HG02610 (cell line): ENCODE measurements at regions not wholly inside any gene's neighbourhood (a gene's known extent, or its start where the extent isn't known, plus 50 kb on each side); places are given as distances from the start of the nearest gene placed in this dataset.
"Not testable (repeated sequence)": the region's sequence is repeated elsewhere in the genome, so short reads cannot be mapped to it uniquely, and the experiment has no call there.

Experiments
- ATAC-seq: cut with Tn5 transposase; IDR thresholded peaks from one replicate; pipeline ENCODE4 v1.9.1; 2021; ENCODE audit warnings: mild to moderate bottlenecking, moderate library complexity; ENCODE audit not compliant: unreplicated experiment

DNA sequence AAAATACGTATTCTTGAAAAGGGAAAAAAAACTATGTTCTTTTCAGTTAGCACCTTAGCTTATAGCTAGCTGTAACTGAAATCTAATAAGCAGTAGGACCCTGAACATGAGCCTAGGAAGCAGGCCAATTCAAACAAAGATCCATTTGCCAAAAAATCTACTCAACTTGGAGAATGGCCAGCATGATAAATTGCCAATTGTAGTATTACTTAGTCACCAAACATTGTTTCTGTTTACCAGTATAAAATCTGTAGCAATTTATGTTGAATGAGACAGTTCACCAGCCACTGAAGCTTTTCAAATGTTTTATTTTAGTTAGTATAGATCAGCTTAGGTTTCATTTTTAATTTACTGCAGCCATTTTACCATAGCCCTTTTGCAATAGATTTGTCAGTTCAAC lies 323.6 kb upstream of the DIPK2B start:
- ATAC-seq: no peak

DNA sequence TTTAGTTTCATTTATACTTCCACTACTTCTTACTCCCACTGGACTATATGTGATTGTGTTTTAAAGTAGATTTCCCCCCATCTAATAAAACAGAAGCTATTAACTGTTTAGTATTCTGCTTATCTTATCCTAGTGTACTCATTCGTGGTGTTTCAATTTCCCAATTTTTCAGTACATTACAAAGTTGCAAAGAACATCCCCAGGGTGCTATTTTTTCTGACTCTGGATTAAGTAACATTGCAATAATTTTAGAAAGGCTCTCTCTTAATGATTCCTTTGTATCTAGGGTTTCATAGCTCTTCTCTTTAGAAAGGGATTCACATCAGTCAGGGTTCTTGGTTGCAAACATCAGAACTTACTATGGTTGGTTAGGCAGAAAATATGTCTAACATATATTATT lies 317.9 kb upstream of the DIPK2B start:
- no peak for ATAC-seq

DNA sequence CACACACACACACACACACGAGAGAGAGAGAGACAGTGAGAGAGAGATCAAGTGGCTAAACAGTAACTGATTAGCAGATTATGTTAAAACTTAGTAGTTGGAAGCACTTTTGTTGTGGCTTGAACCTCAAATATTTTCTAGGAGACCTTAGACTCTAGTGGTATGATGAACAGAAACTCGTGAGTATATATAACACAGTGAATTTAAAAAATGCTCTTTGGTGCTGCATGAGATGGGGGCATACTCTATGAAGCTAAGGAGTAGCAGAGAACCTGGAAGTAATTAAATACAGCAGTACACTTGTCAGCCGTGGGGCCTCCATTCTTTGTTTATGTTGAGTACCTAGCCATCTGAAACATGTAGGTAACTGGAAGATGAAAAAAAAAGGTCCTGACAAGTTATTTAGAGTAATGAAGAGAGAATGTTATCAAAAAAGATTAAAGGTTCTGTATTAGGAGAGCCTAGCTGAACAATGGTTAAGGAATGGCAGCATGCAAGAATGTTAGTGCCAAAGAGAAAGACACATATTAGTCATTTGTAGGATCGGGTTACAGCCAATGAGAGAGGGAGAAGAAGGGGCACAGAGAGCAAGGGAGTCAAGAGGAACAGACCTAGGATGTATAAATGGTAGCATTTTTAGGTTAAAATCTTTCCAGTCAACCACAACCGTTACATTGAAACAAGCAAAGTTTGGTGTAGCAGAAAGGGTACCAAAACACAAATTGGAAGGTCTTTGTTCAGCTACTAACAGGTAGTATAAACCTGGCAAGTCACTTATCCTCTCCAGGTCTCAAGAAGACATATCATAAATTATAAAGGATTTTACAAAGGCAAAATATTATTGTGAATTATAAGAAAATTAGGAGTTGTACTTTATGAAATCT lies 316.7 kb upstream of the DIPK2B start:
- ATAC-seq: no peak

DNA sequence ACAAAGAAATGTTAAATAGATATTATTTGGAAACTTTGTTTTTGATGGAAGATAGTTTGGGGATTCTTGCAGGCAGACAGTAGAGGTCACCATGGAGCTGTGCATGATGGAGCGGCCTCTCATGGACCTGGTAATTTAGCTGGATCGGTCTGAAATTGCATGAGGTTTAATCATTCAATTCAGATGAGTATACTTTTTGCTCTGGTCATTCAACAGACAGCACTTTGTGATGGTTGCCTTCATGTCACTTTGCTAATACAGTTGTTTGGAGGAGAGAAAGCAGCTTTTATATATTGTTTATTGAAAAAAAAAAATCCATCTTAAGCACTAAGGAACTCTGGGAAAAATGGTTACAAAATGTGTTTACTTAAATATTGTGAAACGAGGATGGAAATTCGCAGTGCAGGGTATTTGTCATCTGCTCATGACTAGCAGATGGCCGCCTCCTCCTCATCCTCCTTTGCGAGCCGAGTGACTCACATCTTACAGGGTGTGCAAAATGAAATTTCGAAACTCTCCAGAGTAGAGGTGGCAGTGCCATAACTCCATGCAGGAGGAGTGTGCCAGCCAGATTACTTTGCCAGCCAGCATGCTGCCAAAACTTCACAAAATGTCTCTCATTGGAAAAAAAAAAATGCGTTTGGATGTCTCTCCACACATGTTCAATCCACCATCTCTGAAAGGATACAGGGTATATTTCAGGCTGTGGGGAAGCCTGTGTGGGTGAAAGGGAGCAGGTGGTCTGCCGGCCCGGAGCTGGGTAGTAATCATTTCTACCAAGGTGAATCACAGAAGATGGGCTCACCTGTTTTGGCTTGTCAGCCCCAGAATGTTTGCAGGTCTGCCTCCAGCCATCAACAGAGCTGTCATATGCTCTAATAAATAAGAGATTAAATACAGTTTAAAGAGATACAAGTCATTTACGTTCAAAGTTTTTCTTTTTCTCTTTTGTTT lies 314.9 kb upstream of the DIPK2B start:
- no peak for ATAC-seq

DNA sequence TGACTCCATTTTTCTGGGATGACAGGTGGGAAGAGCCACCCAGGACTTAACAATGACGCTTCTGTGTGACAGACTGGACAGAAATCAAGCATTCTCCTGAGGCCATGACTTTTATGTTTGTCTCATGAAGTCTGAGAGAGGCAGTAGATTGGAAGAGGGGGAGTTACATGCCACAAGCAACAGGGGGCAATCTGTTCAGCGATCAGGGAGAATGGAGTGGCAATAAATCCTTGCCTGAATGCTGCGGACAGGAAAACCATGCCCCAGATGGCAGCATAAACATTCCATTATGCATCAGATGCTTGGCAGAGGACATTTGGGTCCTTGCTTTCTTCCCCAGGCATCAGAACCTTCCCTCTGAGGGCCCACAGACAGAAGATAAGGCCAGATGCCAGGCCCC lies 312.4 kb upstream of the DIPK2B start:
- no peak for ATAC-seq

DNA sequence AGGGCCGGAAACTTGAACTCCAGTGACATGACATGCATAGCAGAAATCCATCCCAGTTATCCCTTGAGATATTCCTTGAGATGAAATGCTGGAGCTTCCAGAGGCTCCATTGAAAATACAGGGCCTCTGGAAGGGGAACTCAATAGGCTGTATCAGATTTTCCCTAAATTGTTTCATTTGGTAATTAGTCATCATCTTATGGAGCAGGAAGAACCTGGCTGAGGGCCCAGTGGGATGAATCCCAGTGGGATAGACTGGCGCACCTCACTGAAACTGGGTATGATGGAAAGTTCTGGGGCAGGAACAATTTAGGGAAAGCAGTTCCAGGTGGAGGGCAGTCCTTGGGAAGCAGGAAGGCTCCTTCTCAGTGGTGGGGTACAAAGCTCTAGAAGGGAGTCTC lies 307.8 kb upstream of the DIPK2B start:
- no peak for ATAC-seq

DNA sequence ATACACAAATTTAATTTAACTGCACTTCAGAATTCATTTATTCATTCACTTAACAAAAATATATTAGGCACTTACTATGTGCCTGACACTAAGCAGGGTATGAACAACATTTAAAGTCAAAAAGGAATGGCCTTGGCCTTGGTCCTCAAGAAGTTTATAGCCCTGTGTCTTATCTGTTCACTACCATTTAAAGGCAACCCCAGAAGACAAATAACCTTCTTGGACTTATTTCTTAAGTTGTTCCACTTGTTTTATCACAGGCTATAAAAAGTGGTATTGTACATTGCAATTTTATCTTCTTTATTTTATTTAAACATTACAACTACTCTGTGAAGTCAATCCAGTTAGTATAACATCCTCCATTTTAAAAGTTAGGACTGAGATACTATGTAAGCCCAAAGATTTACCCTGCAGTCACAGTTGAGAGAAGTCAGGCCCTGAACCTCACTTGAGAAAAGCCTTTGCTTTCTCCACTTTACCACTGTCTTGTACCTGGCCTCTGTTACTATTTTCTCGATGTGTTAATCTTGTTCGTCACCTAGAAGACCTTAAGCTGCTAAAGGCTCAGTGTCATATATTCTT lies 305.6 kb upstream of the DIPK2B start:
- no peak for ATAC-seq

DNA sequence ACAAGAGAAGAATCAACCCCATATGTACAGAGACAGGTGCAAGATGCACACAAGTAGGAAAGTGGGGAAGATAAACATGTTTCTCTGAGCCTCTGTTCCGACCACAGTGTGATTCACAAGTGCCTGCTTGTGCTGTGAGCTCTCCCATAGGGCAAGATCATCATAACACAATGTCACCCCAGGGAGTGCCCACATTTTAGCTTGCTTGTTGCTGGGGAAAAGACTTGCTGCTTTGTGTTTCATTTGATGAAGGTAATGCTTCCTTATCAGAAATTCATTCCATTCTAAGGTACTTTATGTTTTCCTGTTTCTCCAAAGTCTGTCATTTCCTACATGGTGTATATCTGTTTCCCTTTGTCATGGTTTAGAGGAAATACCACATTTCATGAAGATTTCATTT lies 304.5 kb upstream of the DIPK2B start:
- no peak for ATAC-seq

DNA sequence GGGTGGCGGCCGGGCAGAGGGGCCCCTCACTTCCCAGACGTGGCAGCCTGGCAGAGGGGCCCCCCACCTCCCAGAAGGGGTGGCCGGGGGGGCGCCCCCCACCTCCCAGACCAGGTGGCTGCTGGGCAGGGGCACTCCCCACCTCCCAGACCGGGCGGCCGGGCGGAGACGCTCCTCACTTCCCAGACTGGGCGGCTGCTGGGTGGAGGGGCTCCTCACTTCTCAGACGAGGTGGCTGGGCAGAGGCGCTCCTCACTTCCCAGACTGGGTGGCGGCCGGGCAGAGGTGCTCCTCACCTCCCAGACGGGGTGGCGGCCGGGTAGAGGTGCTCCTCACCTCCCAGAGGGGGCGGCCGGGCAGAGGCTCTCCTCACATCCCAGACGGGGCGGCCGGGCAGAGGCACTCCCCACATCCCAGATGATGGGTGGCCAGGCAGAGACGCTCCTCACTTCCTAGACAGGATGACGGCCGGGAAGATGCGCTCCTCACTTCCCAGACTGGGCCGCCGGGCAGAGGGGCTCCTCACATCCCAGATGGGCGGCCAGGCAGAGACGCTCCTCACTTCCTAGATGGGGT lies 303.2 kb upstream of the DIPK2B start:
- ATAC-seq: not testable (repeated sequence)

DNA sequence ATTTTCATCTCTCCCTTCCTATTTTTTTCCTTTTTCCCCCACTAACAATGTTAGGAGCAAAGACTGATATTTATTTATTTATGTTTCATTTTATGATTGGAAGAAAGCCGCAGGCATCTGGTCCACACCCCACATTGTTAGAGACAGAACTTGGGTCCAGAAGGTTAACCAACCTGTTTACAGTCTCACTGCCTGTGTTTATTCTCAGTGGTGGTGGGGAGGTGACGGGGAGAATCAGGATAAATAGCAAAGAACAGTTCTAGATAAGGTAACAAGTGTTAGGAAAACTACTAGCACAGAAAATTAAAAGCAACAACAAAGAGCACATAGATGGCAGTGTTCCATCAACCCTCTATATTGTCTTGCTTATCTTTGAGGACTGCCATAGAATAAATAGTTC lies 301.7 kb upstream of the DIPK2B start:
- ATAC-seq: no peak

DNA sequence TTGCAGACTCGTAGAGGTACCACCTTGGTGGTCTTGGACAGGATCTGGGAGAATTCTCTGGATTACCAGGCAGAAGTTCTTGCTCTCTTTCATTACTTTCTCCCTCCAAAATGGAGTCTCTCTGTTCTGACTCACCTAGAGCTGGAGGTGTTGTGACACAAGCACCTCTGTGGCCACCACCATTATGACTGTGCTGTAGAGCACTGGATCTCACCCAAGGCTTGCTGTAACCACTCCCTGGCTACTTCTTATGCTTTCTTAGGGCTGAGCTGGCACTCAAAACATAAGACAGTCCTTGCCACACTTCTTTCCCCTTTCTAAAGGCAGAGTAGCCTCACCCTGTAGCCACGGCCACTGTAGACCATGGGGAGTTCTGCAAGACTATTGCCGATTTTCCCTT lies 296.6 kb upstream of the DIPK2B start:
- ATAC-seq: no peak

DNA sequence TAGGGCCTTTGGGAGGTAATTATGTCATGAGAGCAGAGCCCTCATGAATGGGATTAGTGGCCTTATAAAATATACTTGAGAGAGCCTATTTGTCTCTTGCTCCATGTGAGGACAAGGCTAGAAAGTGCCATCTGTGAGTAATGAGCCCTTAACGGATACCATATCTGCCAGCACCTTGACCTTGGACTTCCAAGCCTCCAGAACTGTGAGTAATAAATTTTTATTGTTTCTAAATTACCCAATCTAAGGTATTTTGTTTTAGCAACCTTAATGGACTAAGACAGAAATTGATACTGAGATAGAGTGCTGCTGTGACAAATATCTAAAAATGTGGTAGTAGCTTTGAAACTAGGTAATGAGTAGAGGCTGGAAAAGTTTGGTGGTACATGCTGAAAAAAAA lies 285.0 kb upstream of the DIPK2B start:
- no peak for ATAC-seq

DNA sequence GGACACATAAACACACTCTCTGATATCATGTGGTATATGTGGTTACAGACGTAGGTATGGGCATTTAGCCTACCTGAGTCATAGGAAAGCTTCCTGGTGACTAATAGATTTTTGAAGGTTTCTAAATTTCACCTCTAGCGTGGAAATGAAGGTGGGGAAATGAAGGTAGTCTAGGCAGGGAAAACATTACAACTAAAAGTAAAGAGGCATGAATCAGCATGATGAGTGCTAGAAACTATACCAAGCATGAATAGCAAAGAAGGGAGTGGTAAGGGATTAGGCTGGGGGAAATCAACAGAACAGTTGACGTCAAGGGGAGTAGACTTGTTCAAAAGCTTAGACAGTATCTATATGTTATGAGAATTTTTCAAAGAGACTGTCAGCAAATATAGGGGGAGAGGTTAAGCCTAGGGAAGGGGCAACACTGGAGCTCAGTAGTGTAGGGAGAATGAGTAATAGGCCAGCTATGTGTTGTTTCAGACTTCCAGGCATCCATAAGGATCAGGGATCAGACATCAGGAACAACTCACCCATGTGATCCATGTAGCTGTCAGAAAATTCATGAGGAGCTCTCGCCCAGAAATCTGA lies 279.3 kb upstream of the DIPK2B start:
- ATAC-seq: no peak

DNA sequence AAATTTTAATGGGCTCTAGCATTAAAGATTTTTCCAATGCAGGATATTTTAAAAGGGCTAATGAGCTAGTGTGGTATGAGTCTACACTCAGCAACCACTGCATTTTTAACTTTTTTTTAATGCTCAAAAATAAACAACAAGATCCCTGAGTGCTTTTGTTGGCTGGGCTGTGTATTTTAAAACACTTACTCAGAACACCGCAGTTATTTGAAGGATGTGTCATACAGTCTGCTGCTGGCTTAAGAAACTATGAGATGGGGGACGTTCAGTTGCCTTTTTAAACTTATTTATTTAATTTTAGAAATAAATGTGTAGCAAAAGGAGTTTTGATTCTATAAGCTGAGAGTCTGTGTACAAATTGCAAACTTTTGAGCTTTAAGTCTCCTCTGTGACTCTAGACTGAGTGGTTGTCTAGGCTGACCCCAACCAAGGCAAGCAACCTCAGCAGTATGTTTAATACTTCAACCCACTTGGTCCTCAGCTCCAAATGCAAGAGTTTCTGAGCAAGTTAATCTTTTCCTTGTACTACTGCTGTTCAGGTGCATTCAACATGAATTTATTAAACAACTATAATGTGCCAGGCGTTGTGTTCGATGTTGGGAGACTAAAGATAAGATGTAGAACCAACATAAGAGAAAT lies 278.6 kb upstream of the DIPK2B start:
- no peak for ATAC-seq

DNA sequence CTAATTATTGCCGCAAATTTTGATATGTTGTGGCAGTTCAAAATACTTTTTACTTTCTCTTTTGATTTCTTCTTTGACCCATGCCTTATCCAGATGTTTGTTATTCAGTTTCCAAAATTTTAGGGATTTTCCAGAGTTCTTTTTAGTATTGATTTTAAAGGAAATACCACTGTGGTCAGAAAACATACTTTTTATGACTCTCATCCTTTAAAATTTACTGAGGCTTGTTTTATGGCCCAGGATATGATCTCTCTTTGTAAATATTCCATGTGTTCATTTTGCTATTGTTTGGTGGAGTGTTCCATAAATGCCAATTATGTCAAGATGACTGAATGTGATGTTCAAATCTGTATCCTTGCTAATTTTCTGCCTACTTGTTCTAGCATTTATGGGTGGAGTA lies 272.3 kb upstream of the DIPK2B start:
- ATAC-seq: no peak

DNA sequence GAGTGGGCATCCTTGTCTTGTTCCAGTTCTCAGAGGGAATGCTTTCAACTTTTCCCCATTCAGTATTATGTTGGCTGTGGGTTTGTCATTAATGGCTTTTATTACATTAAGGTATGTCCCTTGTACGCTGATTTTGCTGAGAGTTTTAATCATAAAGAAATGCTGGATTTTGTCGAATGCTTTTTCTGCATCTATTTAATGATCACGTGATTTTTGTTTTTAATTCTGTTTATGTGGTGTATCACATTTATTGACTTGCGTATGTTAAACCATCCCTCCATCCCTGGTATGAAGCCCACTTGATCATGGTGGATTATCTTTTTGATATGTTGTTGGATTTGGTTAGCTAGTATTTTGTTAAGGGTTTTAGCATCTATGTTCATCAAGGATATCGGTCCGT lies 266.9 kb upstream of the DIPK2B start:
- not testable (repeated sequence) for ATAC-seq

DNA sequence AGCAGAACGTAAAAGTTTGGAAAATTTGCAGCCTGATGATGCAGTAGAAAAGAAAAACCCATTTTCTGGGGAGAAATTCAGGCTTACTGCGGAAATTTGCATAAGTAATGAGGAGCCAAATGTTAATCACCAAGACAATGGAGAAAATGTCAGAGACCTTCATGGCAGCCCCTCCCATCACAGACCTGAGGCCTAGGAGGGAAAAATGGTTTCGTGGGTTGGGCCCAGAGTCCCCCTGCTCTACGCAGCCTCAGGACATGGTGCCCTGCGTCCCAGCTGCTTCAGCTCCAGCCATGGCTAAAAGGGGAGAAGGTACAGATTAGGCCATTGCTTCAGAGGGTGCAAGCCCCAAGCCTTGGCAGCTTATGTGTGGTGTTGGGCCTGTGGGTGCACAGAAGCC lies 255.1 kb upstream of the DIPK2B start:
- ATAC-seq: not testable (repeated sequence)

DNA sequence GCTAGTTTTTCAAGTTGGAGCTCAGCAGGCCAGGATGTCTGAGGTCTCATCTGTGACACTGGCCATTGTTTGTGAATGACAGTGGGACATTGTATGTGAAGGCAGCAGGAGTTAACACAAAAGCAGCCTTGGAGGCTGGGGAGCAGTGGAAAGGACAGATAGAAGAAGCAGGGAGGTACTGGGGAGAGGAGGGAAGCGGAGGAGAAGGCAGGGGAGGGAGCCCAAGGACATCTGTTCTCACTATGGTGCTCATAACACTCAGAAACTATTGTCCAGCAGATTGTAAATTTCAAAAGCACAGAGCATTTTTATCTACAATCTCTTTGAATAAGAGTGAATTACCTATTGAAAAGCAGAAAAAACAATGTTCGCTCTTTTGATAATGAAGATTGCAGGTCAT lies 253.6 kb upstream of the DIPK2B start:
- no peak for ATAC-seq

DNA sequence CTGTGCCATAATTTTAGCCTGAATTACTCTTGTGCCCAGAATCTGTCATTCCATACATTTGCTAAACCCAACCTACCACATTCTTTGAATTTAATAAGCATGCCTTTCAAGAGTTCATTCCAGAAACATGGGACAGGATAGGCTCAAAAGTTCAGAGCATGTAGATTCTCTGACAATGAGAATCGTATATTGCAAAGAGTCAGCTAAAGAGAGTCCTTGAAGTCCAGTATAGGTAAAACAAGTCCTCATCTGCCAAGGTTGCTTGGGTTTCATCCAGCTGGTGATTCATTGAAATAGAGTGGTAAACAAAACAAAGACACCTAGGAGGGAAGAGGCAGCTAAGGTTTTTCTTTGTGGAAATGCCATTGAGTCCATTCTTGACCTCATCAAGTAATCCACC lies 249.3 kb upstream of the DIPK2B start:
- no peak for ATAC-seq

DNA sequence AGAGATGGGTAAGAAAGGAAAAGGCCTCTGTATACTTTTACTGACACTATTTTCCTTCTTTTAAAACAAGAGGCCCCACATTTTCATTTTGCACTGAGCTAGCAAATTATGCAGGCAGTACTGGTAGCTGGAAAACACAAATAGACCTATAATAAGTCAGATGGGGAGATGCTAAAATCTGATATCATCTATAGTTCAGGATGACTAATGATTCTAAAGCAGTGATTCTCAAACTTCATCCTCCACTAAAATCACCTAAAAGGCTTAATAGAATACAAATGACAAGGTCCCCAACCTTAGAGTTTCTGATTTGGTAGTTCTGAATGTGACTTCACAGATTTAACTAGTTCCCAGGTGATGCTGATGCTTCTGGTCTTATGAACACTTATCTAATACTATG lies 247.3 kb upstream of the DIPK2B start:
- no peak for ATAC-seq
